Esophagus muscularis mucosa (tissue), 4 donors: ENCODE measurements at regions not wholly inside any gene's neighbourhood (a gene's known extent, or its start where the extent isn't known, plus 50 kb on each side); places are given as distances from the start of the nearest gene placed in this dataset.

Experiments used
- DNase-seq: peaks from one replicate; pipeline ENCODE4 v3.0.0-alpha.2; 2017; ENCODE audit errors: extremely low spot score
- H3K27ac ChIP-seq, 4 donors: fragments of 200-600 bp; sonication (generic); replicated peaks in 1 of 4; 1 replicate in 3 of 4; 2 replicates in 1 of 4; pipeline ENCODE4 v1.5.1; 2016 to 2019; ENCODE audit warnings: mild to moderate bottlenecking in 1 of 4
- H3K27me3 ChIP-seq, 4 donors: fragments of 200-600 bp; sonication (generic); one replicate each; pipeline versions ENCODE4 v1.5.1 to v1.6.0; 2016 to 2019
- H3K36me3 ChIP-seq, 4 donors: fragments of 200-600 bp; sonication (generic); one replicate each; pipeline ENCODE4 v1.5.1; 2016 to 2019
- H3K4me1 ChIP-seq, 4 donors: fragments of 200-600 bp; sonication (generic); one replicate each; pipeline ENCODE4 v1.5.1; 2016 to 2019
- H3K4me3 ChIP-seq, 4 donors: fragments of 200-600 bp; sonication (generic); 1 replicate in 2 of 4; 2 replicates in 2 of 4; pipeline ENCODE4 v1.5.1; 2016 to 2019; ENCODE audit warnings: mild to moderate bottlenecking in 4 of 4, moderate library complexity in 1 of 4
- H3K9me3 ChIP-seq, 4 donors: fragments of 200-600 bp; sonication (generic); 1 replicate in 3 of 4; 2 replicates in 1 of 4; pipeline ENCODE4 v1.5.1; 2016 to 2019
- EP300 ChIP-seq: sonication (generic); formaldehyde crosslinking; IDR thresholded peaks from one replicate; pipeline ENCODE4 v1.6.1; 2017; ENCODE audit warnings: antibody characterized with exemption
- POLR2A ChIP-seq: fragments of 450-650 bp; IDR thresholded peaks from one replicate; pipeline ENCODE4 v1.6.1; 2017; ENCODE audit warnings: antibody characterized with exemption, moderate library complexity, mild to moderate bottlenecking, low read depth
- POLR2AphosphoS5 ChIP-seq, 2 donors: sonication (generic); formaldehyde crosslinking; IDR thresholded peaks; one replicate each; pipeline ENCODE4 v1.6.1; 2017; ENCODE audit warnings: antibody characterized with exemption in 2 of 2
- WGBS: methylation state at CpG from one replicate; pipeline ENCODE4 v1.1.5; 2018; 5-methylcytosine and 5-hydroxymethylcytosine counted together
- intact Hi-C: fragments of 100-400 bp; cut with DNase I; formaldehyde crosslinking; loops from one replicate; pipeline ENCODE4 v1.15.1; 2023
- TF ChIP-seq, protein P1 (sequence below), 3 experiments: fragments of 200-600 bp in 2 of 3; fragments of 450-650 bp in 1 of 3; sonication (generic) in 2 of 3; IDR thresholded peaks; one replicate each; pipeline ENCODE4 v1.5.1; 2017 to 2019; ENCODE audit warnings: antibody characterized with exemption in 3 of 3, mild to moderate bottlenecking in 2 of 3, moderate library complexity in 1 of 3

DNA sequence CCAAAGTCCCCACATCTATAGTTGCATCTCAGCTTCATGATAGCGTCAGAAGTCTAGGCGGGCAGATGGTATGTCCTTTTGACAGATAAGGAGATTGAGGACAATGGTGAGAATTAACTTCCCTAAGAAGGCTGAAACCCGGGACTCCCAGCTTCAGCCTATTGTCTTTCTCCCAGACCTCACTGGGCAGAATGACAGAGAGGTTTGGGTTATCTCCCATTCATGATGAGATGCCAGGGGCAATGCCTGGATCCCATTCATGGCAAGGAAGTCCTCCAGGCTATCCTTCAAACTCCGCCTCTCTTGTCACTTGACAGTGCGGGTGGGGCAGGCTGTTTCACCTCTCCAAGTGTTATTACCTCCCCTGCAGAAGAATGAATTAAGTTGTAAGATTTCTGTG, 100.3 kb downstream of the IRX5 start:
- WGBS: 73% methylated on average over 5 of the region's 5 CpGs
- H3K27me3 ChIP-seq: peaks cover 0 to 43% (median 0%) of the 10 kb centered on the region in 4 donors
- no peaks in the 10 kb centered on the region for H3K4me1 ChIP-seq
- no peak for TF ChIP-seq EP300
- peaks cover 0 to 20% (median 11%) of the 10 kb centered on the region in 4 donors for H3K9me3 ChIP-seq
- H3K36me3 ChIP-seq: no peaks in the 10 kb centered on the region
- H3K27ac ChIP-seq: no peak overlapping the region
- intact Hi-C loops: no loop called here
- no peak for DNase-seq
- no peak overlapping the region for H3K4me3 ChIP-seq

DNA sequence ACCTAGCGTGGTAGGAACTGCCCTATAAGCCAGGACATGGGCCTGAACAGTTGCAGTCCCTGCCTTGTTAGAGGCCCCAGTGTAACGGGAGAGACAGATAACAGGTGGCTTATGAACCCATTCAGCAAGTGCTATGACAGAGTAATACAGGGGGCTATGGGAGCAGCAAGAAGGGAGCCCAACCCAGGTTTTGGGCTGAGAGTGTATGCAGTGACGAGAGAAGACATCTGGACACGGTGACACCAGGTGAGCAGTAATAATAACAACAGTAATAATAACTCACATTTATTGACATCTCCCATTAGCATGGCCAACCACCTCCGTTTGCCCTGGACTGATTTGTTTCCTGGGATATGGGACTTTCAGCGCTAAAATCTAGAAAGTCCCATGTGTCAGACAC, 100.8 kb downstream of the IRX5 start:
- Histone ChIP-seq H3K9me3 (peaks cover 0 to 19% (median 11%) of the 10 kb centered on the region in 4 donors), H3K36me3 (no peaks in the 10 kb centered on the region), H3K4me1 (no peaks in the 10 kb centered on the region), H3K4me3 (no peak overlapping the region), H3K27me3 (peaks cover 0 to 43% (median 0%) of the 10 kb centered on the region in 4 donors), H3K27ac (no peak overlapping the region)
- no peak for DNase-seq
- 74% methylated on average over 6 of the region's 6 CpGs for WGBS
- intact Hi-C loops: no loop called here
- TF ChIP-seq POLR2A: no peak
- TF ChIP-seq, protein P1, sequence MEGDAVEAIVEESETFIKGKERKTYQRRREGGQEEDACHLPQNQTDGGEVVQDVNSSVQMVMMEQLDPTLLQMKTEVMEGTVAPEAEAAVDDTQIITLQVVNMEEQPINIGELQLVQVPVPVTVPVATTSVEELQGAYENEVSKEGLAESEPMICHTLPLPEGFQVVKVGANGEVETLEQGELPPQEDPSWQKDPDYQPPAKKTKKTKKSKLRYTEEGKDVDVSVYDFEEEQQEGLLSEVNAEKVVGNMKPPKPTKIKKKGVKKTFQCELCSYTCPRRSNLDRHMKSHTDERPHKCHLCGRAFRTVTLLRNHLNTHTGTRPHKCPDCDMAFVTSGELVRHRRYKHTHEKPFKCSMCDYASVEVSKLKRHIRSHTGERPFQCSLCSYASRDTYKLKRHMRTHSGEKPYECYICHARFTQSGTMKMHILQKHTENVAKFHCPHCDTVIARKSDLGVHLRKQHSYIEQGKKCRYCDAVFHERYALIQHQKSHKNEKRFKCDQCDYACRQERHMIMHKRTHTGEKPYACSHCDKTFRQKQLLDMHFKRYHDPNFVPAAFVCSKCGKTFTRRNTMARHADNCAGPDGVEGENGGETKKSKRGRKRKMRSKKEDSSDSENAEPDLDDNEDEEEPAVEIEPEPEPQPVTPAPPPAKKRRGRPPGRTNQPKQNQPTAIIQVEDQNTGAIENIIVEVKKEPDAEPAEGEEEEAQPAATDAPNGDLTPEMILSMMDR (IDR thresholded peaks at IDR 0.05): no peak
- TF ChIP-seq EP300: no peak
- no peak for TF ChIP-seq POLR2AphosphoS5 (IDR thresholded peaks at IDR 0.05)

DNA sequence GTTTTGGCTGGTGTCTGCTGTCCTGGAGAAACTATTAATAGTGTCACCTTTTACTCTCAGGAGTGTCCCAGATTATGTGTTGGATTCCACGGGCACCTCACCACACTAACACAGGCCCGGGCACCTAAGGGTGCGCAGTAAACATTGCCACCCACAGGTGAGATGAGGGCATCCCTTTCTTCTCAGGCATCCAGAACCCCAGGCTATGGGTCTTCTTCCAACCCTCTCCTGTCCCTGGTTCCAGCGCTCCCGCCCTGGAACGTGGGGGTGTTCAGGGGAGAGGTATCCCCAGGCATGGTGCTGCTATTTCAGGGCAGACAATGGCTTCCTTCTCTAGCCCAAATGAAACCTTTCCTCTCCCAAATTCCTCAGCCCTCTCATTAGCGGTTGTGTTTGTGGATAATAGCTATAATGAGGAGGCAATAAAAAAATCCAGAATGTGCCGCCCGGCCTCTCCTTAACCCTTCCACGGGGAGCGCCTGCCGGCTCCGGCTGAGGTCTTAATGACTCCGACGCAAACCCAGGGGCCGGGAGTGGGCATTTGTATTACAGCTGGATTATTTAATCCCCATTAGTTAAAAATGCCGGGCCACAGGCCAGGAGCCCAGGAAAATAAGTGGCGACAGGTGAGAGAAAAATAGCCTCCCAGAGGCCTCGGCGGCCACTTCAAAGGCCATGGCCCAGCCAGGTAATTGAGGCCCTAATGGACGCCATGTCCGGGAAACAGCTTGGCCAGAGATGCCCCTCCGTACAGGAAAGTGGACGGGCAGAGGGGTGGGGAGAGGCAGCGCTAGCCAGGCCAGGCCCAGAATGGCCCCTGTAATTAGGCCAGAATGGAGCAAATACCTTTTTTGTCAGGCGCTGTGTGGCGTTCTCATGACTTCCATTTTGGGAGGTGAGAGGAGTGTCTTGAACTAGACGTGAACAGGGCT, 102.8 kb downstream of the IRX5 start:
- Histone ChIP-seq H3K9me3 (peaks cover 0 to 11% (median 8%) of the 10 kb centered on the region in 4 donors), H3K27ac (no peak overlapping the region), H3K4me1 (no peaks in the 10 kb centered on the region), H3K4me3 (no peak overlapping the region), H3K36me3 (no peaks in the 10 kb centered on the region), H3K27me3 (peaks cover 0 to 43% (median 0%) of the 10 kb centered on the region in 4 donors)
- intact Hi-C loops: no loop called here
- TF ChIP-seq POLR2A: no peak
- no peak for TF ChIP-seq POLR2AphosphoS5 (IDR thresholded peaks at IDR 0.05)
- TF ChIP-seq, protein P1 (IDR thresholded peaks at IDR 0.05): no peak
- no peak for TF ChIP-seq EP300
- 84% methylated on average over 28 of the region's 28 CpGs for WGBS
- no peak for DNase-seq

DNA sequence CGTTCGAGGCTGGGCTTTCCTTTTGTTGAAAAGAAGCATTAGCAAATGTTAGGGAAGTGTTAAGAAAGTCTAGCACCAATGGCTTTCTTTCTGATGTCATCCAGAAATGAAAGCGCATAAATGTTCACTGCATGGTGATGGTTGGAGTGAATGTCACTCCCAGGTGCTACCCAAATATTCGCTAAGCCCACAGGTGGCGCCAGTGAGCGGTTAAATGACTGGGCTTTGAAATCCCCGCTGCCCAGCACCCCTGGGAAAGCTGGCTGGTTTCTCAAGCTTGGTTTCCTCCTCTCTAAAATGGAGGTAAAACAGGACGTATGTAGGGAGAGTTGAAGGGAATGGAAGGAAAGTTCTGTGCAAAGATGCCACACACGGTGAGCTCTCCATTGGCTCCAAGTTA, 104.4 kb downstream of the IRX5 start:
- TF ChIP-seq, protein P1 (IDR thresholded peaks at IDR 0.05): peak in 2 of 3 experiments; percentile 8 to 19
- TF ChIP-seq POLR2A: no peak
- TF ChIP-seq EP300: no peak
- no peak for TF ChIP-seq POLR2AphosphoS5 (IDR thresholded peaks at IDR 0.05)
- H3K36me3 ChIP-seq: no peaks in the 10 kb centered on the region
- WGBS: 36% methylated on average over 9 of the region's 9 CpGs

DNA sequence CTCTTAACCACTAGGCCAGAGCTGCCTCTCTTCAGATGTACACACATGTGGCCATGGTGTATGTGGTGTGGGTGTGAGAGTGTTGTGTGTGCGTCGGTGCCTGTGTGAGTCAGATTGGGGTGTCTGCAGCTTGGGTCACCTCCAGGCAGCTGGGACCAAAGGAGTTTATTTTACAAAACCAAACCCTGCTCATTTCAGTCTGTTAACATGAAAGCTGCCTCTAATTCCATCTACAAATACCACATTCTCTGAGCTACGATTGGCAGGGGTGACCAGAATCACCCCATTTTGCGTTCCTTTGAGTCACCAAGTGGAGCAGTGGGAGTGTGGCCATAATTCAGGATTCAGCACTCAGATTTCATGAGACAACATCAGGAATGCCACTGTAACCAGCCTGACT, 105.3 kb downstream of the IRX5 start:
- TF ChIP-seq, protein P1 (IDR thresholded peaks at IDR 0.05): no peak
- TF ChIP-seq POLR2AphosphoS5 (IDR thresholded peaks at IDR 0.05): no peak
- no peak for TF ChIP-seq EP300
- no peak for TF ChIP-seq POLR2A
- Histone ChIP-seq H3K27me3 (peaks cover 0 to 45% (median 0%) of the 10 kb centered on the region in 4 donors), H3K36me3 (no peaks in the 10 kb centered on the region), H3K9me3 (no peaks in the 10 kb centered on the region), H3K27ac (no peak overlapping the region), H3K4me1 (no peaks in the 10 kb centered on the region), H3K4me3 (no peak overlapping the region)
- WGBS: 59% methylated on average over 4 of the region's 4 CpGs
- no peak for DNase-seq
- intact Hi-C loops: no loop called here

More for the DNA sequence above, 104.4 kb downstream of the IRX5 start:
- Histone ChIP-seq H3K27ac (no peak overlapping the region), H3K4me3 (no peak overlapping the region), H3K9me3 (no peaks in the 10 kb centered on the region), H3K27me3 (peaks cover 0 to 43% (median 0%) of the 10 kb centered on the region in 4 donors), H3K4me1 (no peaks in the 10 kb centered on the region)
- intact Hi-C loops: no loop called here
- no peak for DNase-seq
